HFFc6 (cell line): ENCODE measurements at regions not wholly inside any gene's neighbourhood (a gene's known extent, or its start where the extent isn't known, plus 50 kb on each side); places are given as distances from the start of the nearest gene placed in this dataset.

Source experiments
- DNase-seq: peaks from one replicate; pipeline ENCODE4 v3.0.0-alpha.2; 2018
- H3K27ac Mint-ChIP-seq: 2 replicates; pipeline ENCODE4 v1.8.0; 2020; ENCODE audit warnings: mild to moderate bottlenecking, mixed read lengths
- H3K27me3 Mint-ChIP-seq: 2 replicates; pipeline ENCODE4 v1.8.0; 2021; ENCODE audit warnings: mild to moderate bottlenecking, moderate library complexity, mixed read lengths; ENCODE audit not compliant: insufficient read depth
- H3K36me3 Mint-ChIP-seq: 2 replicates; pipeline ENCODE4 v1.8.0; 2021; ENCODE audit warnings: low read depth, mixed read lengths
- H3K4me1 Mint-ChIP-seq: 2 replicates; pipeline ENCODE4 v1.8.0; 2020; ENCODE audit warnings: low read depth, mixed read lengths
- H3K4me3 Mint-ChIP-seq: 2 replicates; pipeline ENCODE4 v1.8.0; 2020; ENCODE audit warnings: mild to moderate bottlenecking, moderate library complexity, mixed read lengths
- H3K9me3 Mint-ChIP-seq: 2 replicates; pipeline ENCODE4 v1.8.0; 2020; ENCODE audit warnings: mild to moderate bottlenecking, mixed read lengths
- CTCF ChIP-seq: fragments of 200-600 bp; sonication (generic); IDR thresholded peaks from 2 replicates; pipeline ENCODE4 v1.5.0; 2021; ENCODE audit warnings: antibody characterized with exemption, mild to moderate bottlenecking

DNA sequence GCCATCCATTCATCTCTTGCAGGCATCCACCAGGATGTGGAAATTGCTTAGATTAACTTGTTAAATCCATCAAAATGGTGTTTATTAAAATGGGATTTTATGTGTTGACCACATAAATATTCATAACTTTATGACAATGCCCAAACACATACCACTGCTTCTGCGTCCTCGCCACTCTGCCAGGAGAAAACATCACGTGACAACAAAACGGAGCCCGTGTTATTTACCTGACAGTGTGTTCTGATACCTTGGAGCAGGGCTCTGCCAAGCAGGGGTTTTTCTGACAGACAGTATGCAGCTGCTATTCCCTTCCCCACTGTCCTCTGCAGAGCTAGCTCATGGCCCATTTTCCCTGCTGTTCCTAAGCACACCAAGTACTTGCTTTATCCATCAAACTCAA lies 279.5 kb upstream of the CHD6 start:
- no peak for DNase-seq
- TF ChIP-seq CTCF: no peak
- H3K4me3 Mint-ChIP-seq: no peak overlapping the region
- peaks cover 1% of the 10 kb centered on the region; the same call in 1 of the 2 replicates for H3K27me3 Mint-ChIP-seq
- H3K4me1 Mint-ChIP-seq: no peaks in the 10 kb centered on the region
- peaks cover 27% of the 10 kb centered on the region for H3K9me3 Mint-ChIP-seq
- H3K27ac Mint-ChIP-seq: no peak overlapping the region
- peaks cover 6% of the 10 kb centered on the region for H3K36me3 Mint-ChIP-seq

DNA sequence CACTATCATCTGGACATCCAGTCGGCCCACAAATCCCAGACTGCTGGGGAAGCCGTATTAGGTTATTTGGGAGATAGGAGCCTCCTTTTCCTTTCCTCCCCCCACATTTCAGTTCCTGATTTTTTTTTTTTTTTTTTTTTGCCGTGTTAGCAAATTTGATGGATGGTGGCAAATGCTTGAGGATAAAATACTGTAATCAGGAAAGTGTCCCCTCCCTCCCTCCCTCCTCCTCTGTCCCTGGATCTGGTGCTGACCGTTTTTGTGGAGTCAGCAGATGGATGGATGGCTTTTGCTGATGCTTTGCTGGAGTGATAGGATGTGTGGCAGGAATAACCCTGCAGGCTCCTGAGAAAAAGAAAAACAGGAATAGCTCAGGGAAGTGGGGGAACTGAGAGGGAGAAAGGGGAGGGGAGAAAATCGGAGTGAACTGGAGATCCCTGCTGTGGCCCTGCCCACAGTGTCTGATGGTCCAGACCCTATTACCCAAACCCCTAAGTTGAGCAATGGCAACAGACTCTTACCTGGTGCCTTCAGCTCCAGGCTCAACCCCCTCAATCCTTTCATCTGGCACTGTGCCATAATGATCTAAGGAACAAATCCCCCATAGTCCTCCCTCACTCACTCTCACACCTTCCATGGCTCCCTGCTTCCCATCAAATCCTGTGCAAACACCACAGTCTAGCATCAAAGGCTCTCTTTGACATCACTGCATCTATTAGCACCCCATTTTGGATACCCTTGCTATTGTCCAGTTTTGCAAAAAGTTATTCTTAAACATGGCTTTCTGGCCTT lies 277.3 kb upstream of the CHD6 start:
- no peak for TF ChIP-seq CTCF
- H3K27ac Mint-ChIP-seq: no peak overlapping the region
- H3K27me3 Mint-ChIP-seq: peaks cover 1% of the 10 kb centered on the region; the same call in 1 of the 2 replicates
- no peaks in the 10 kb centered on the region for H3K4me1 Mint-ChIP-seq
- peaks cover 6% of the 10 kb centered on the region for H3K36me3 Mint-ChIP-seq
- DNase-seq: no peak
- H3K4me3 Mint-ChIP-seq: no peak overlapping the region
- peaks cover 38% of the 10 kb centered on the region for H3K9me3 Mint-ChIP-seq

- no peak for DNase-seq
- no peak for TF ChIP-seq CTCF
These were observed 276.2 kb upstream of the CHD6 start for GRCh38 chr20:41894255-41894963.

GRCh38 chr20:41892031-41892430 lies 273.9 kb upstream of the CHD6 start:
- H3K36me3 Mint-ChIP-seq: peaks cover 6% of the 10 kb centered on the region
- H3K27ac Mint-ChIP-seq: no peak overlapping the region

More at GRCh38 chr20:41894255-41894963, 276.2 kb upstream of the CHD6 start:
- Mint-ChIP-seq H3K27ac (no peak overlapping the region), H3K9me3 (peaks cover 38% of the 10 kb centered on the region), H3K4me1 (no peaks in the 10 kb centered on the region), H3K4me3 (no peak overlapping the region), H3K36me3 (peaks cover 6% of the 10 kb centered on the region), H3K27me3 (peaks cover 1% of the 10 kb centered on the region; the same call in 1 of the 2 replicates)

GRCh38 chr20:41889844-41890224 lies 271.7 kb upstream of the CHD6 start:
- no peak overlapping the region for H3K4me3 Mint-ChIP-seq
- DNase-seq: no peak
- no peak for TF ChIP-seq CTCF
- peaks cover 6% of the 10 kb centered on the region for H3K36me3 Mint-ChIP-seq
- H3K9me3 Mint-ChIP-seq: peaks cover 46% of the 10 kb centered on the region
- H3K4me1 Mint-ChIP-seq: no peaks in the 10 kb centered on the region
- H3K27ac Mint-ChIP-seq: no peak overlapping the region
- peaks cover 3% of the 10 kb centered on the region; the same call in 1 of the 2 replicates for H3K27me3 Mint-ChIP-seq

More at GRCh38 chr20:41892031-41892430, 273.9 kb upstream of the CHD6 start:
- no peaks in the 10 kb centered on the region for H3K4me1 Mint-ChIP-seq
- H3K4me3 Mint-ChIP-seq: no peak overlapping the region
- H3K27me3 Mint-ChIP-seq: peaks cover 3% of the 10 kb centered on the region; the same call in 1 of the 2 replicates
- no peak for TF ChIP-seq CTCF
- H3K9me3 Mint-ChIP-seq: peaks cover 55% of the 10 kb centered on the region
- no peak for DNase-seq
